ENCODE measurements at regions not wholly inside any gene's neighbourhood (a gene's known extent, or its start where the extent isn't known, plus 50 kb on each side); places are given as distances from the start of the nearest gene placed in this dataset.

DNA sequence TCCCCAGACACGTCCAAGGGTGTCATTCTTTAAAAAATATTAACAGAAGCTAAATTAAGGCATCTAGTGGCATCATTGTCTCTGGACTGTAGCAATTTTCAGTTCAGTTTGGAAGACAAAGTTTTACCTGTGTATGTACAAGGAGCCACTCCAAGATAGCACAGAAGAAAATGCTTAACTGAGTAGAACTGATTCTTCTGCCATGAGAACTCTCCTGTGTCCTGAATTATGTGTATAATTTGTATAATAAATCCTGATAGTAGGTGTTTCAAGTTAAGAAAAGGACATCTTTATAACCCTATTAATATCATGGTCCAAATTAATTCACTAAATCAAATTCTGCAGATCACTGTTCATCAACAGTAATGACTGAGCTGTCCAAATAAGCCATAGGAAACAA lies 1104.0 kb downstream of the XPNPEP1 start:
- H3K9me3 ChIP-seq (ENCODE audit: control insufficient read depth in 5 of 5, low read length in 5 of 5): peaks cover 0 to 2% (median 0%) of the 10 kb centered on the region in 5 donors
- no peaks in the 10 kb centered on the region for H3K4me1 ChIP-seq (ENCODE audit: control insufficient read depth in 5 of 5, insufficient read depth in 5 of 5, low read length in 5 of 5)
- no peak overlapping the region for H3K27ac ChIP-seq (ENCODE audit: low read depth, low read length)
- H3K4me3 ChIP-seq (ENCODE audit: low read depth in 1 of 5, low read length in 5 of 5): no peak overlapping the region
- no peaks in the 10 kb centered on the region for H3K27me3 ChIP-seq (ENCODE audit: control insufficient read depth in 5 of 5, insufficient read depth in 4 of 5, low read length in 5 of 5)
- no peaks in the 10 kb centered on the region for H3K36me3 ChIP-seq (ENCODE audit: control insufficient read depth in 5 of 5, insufficient read depth in 5 of 5, low read length in 5 of 5)
- no peak overlapping the region for H3K9ac ChIP-seq (ENCODE audit: low read length in 5 of 5)

DNA sequence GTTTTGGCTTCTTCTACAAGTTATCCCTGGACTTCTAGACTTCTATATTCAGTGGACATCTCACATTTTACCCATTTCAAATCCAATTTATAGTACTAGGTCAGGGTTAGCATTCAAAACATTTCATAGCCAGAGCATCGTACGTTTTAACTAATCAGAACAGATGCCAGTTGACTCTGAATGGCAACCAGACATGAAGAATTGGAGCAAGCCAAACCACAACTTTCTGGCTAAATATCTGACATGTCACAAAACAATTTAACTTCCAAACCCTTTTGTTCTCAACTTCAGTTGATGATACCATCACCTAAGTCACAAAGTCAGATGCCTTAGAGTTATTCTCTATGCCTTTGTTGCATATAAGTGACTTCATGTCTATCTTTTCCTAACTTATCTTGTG lies 1105.7 kb downstream of the XPNPEP1 start:
- Histone ChIP-seq H3K9ac (ENCODE audit: low read length in 5 of 5) (no peak overlapping the region), H3K9me3 (ENCODE audit: control insufficient read depth in 5 of 5, low read length in 5 of 5) (no peaks in the 10 kb centered on the region), H3K4me1 (ENCODE audit: control insufficient read depth in 5 of 5, insufficient read depth in 5 of 5, low read length in 5 of 5) (no peaks in the 10 kb centered on the region), H3K4me3 (ENCODE audit: low read depth in 1 of 5, low read length in 5 of 5) (no peak overlapping the region), H3K27me3 (ENCODE audit: control insufficient read depth in 5 of 5, insufficient read depth in 4 of 5, low read length in 5 of 5) (no peaks in the 10 kb centered on the region), H3K36me3 (ENCODE audit: control insufficient read depth in 5 of 5, insufficient read depth in 5 of 5, low read length in 5 of 5) (no peaks in the 10 kb centered on the region), H3K27ac (ENCODE audit: low read depth, low read length) (no peak overlapping the region)

DNA sequence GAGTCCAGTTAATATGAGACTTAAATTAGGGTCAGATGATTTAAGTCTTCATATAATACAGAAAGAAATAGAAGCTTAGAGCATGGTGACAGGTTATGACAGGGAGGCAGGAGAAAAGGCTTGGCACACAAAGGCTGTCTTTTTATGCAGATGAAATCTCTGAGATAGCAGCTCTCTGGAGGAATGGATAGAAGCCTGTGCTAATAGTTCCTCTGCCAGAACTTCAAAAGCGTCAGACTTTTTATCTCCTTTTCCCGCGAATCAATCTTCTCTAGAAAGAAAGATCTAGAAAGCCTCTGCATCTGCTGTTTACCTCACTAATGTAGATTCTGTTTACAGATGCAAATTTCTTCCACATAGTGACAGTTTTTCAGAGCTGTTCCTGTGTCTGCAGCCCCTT lies 1106.2 kb downstream of the XPNPEP1 start:
- H3K27me3 ChIP-seq (ENCODE audit: control insufficient read depth in 5 of 5, insufficient read depth in 4 of 5, low read length in 5 of 5): no peaks in the 10 kb centered on the region
- no peak overlapping the region for H3K27ac ChIP-seq (ENCODE audit: low read depth, low read length)
- no peak overlapping the region for H3K4me3 ChIP-seq (ENCODE audit: low read depth in 1 of 5, low read length in 5 of 5)
- H3K4me1 ChIP-seq (ENCODE audit: control insufficient read depth in 5 of 5, insufficient read depth in 5 of 5, low read length in 5 of 5): no peaks in the 10 kb centered on the region
- no peaks in the 10 kb centered on the region for H3K36me3 ChIP-seq (ENCODE audit: control insufficient read depth in 5 of 5, insufficient read depth in 5 of 5, low read length in 5 of 5)
- H3K9me3 ChIP-seq (ENCODE audit: control insufficient read depth in 5 of 5, low read length in 5 of 5): no peaks in the 10 kb centered on the region
- H3K9ac ChIP-seq (ENCODE audit: low read length in 5 of 5): no peak overlapping the region

DNA sequence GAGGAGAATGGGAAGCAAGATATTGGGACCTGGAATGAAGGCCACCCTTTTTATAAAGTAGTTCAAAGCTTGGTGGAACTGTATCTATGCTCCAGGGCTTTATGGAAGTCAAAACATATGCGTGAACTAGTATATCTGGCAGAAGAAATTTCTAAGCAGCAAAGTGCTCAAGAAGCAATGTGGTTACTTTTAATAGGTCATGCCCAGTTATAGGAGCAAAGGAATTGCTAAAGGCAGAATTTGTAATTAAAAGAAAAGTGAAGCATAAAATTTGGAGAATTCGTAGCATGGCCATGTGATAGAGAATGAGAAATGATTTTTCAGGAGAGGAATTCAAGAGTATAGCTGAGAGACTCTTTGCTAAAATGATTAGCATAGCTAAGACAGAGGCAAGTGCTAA lies 1110.4 kb downstream of the XPNPEP1 start:
- no peak overlapping the region for H3K9ac ChIP-seq (ENCODE audit: low read length in 5 of 5)
- no peaks in the 10 kb centered on the region for H3K27me3 ChIP-seq (ENCODE audit: control insufficient read depth in 5 of 5, insufficient read depth in 4 of 5, low read length in 5 of 5)
- H3K27ac ChIP-seq (ENCODE audit: low read depth, low read length): no peak overlapping the region
- no peak overlapping the region for H3K4me3 ChIP-seq (ENCODE audit: low read depth in 1 of 5, low read length in 5 of 5)
- H3K4me1 ChIP-seq (ENCODE audit: control insufficient read depth in 5 of 5, insufficient read depth in 5 of 5, low read length in 5 of 5): no peaks in the 10 kb centered on the region
- no peaks in the 10 kb centered on the region for H3K9me3 ChIP-seq (ENCODE audit: control insufficient read depth in 5 of 5, low read length in 5 of 5)
- H3K36me3 ChIP-seq (ENCODE audit: control insufficient read depth in 5 of 5, insufficient read depth in 5 of 5, low read length in 5 of 5): no peaks in the 10 kb centered on the region

DNA sequence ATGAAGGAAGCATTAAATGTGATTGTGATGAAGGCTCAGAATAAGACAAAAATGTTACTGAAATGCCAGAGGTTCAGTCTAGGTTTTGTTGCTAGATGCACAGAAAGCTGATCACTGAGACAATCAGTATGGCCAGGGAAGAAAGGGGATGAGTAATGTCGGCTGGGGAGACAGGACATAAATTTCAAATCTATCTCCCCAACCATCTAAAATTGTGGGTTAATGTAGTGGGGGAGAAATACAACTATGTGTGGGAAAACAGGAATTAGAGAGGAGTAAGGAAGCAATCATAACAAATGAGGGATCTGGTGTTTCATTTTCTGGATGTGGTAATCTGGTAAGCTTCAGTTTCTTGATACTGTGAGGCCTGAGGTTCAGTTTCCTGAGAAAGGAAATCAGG lies 1111.0 kb downstream of the XPNPEP1 start:
- Histone ChIP-seq H3K36me3 (ENCODE audit: control insufficient read depth in 5 of 5, insufficient read depth in 5 of 5, low read length in 5 of 5) (no peaks in the 10 kb centered on the region), H3K9me3 (ENCODE audit: control insufficient read depth in 5 of 5, low read length in 5 of 5) (no peaks in the 10 kb centered on the region), H3K27me3 (ENCODE audit: control insufficient read depth in 5 of 5, insufficient read depth in 4 of 5, low read length in 5 of 5) (no peaks in the 10 kb centered on the region), H3K27ac (ENCODE audit: low read depth, low read length) (no peak overlapping the region), H3K4me3 (ENCODE audit: low read depth in 1 of 5, low read length in 5 of 5) (no peak overlapping the region), H3K9ac (ENCODE audit: low read length in 5 of 5) (no peak overlapping the region), H3K4me1 (ENCODE audit: control insufficient read depth in 5 of 5, insufficient read depth in 5 of 5, low read length in 5 of 5) (no peaks in the 10 kb centered on the region)

DNA sequence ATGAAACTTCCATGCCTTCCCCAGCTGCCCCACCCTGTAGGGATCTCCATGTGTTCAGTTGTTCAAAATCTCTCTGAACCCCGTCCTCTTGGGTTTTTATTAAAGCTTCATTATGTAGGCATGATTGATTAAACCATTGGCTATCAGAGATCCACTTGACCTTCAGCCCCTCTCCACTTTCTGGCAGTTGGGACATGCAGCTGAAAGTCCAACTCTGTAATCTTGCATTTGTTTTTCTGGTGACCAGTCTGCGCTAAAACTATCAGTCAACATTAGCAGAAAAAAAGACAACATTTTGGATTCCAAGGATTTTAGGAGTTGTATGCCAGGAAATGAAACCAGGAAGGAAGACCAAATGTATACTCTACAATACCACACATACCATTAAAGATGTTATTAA lies 1115.1 kb downstream of the XPNPEP1 start:
- no peak overlapping the region for H3K27ac ChIP-seq (ENCODE audit: low read depth, low read length)

DNA sequence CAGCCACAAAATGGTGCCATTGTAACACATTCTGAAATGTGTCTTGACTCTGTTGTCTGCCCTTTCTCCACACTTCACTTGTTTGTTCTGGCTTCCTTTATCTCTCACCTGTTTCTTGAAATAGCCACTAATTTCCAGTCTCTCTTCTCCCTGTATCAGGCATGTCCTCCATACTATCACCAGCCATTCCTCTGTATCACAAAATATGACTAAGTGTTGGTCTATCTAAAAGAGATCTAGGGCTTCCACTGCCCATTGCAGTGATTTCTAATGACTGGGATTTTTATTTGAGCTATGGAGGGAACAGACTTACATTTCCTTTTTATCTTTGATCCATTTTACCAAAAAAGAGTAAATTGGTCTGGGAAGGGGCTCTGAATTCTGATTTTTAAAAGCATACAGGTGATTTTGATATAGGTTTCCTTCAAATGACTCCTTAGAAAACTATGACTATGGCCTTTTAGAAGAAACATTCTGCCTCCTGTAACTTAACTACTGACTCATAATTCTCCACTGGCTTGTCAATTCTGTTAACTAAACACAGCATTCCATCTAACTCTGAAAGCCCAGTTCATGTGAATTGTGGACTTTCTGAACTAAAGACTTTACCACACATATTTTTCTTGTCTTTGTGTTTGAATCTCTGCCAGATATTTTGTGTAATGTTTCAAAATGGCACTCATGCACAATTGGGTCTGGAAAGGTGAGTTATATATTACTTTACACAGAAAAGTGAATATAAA lies 1121.4 kb downstream of the XPNPEP1 start:
- H3K27ac ChIP-seq (ENCODE audit: low read depth, low read length): no peak overlapping the region
- no peaks in the 10 kb centered on the region for H3K27me3 ChIP-seq (ENCODE audit: control insufficient read depth in 5 of 5, insufficient read depth in 4 of 5, low read length in 5 of 5)
- no peak overlapping the region for H3K9ac ChIP-seq (ENCODE audit: low read length in 5 of 5)
- H3K9me3 ChIP-seq (ENCODE audit: control insufficient read depth in 5 of 5, low read length in 5 of 5): peaks cover 0 to 2% (median 0%) of the 10 kb centered on the region in 5 donors
- H3K4me3 ChIP-seq (ENCODE audit: low read depth in 1 of 5, low read length in 5 of 5): no peak overlapping the region
- no peaks in the 10 kb centered on the region for H3K36me3 ChIP-seq (ENCODE audit: control insufficient read depth in 5 of 5, insufficient read depth in 5 of 5, low read length in 5 of 5)
- H3K4me1 ChIP-seq (ENCODE audit: control insufficient read depth in 5 of 5, insufficient read depth in 5 of 5, low read length in 5 of 5): no peaks in the 10 kb centered on the region

More for the DNA sequence above, 1115.1 kb downstream of the XPNPEP1 start:
- Histone ChIP-seq H3K9me3 (ENCODE audit: control insufficient read depth in 5 of 5, low read length in 5 of 5) (no peaks in the 10 kb centered on the region), H3K4me3 (ENCODE audit: low read depth in 1 of 5, low read length in 5 of 5) (no peak overlapping the region), H3K27me3 (ENCODE audit: control insufficient read depth in 5 of 5, insufficient read depth in 4 of 5, low read length in 5 of 5) (no peaks in the 10 kb centered on the region), H3K36me3 (ENCODE audit: control insufficient read depth in 5 of 5, insufficient read depth in 5 of 5, low read length in 5 of 5) (no peaks in the 10 kb centered on the region), H3K9ac (ENCODE audit: low read length in 5 of 5) (no peak overlapping the region), H3K4me1 (ENCODE audit: control insufficient read depth in 5 of 5, insufficient read depth in 5 of 5, low read length in 5 of 5) (no peaks in the 10 kb centered on the region)

DNA sequence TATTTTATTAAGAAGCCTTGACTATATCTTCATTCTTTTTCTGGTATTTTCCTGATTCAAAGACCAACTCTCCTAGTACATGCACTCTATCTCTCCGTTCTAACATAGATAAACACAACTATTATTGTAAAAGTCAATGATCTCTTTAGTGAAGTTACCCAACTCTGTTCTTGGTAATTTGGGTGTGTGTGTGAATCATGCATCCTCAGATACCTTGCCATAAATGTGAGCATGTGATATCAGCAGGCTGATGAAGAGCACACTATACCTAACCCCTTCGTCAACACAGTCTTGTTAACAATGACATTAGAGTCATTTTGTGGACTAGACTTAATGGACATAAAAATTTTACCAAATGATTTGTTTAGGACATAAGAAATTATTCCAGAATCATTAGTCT lies 1122.1 kb downstream of the XPNPEP1 start:
- H3K27me3 ChIP-seq (ENCODE audit: control insufficient read depth in 5 of 5, insufficient read depth in 4 of 5, low read length in 5 of 5): no peaks in the 10 kb centered on the region
- no peak overlapping the region for H3K4me3 ChIP-seq (ENCODE audit: low read depth in 1 of 5, low read length in 5 of 5)
- no peak overlapping the region for H3K9ac ChIP-seq (ENCODE audit: low read length in 5 of 5)
- H3K36me3 ChIP-seq (ENCODE audit: control insufficient read depth in 5 of 5, insufficient read depth in 5 of 5, low read length in 5 of 5): no peaks in the 10 kb centered on the region
- H3K4me1 ChIP-seq (ENCODE audit: control insufficient read depth in 5 of 5, insufficient read depth in 5 of 5, low read length in 5 of 5): no peaks in the 10 kb centered on the region
- H3K27ac ChIP-seq (ENCODE audit: low read depth, low read length): no peak overlapping the region
- H3K9me3 ChIP-seq (ENCODE audit: control insufficient read depth in 5 of 5, low read length in 5 of 5): peaks cover 0 to 2% (median 0%) of the 10 kb centered on the region in 5 donors

DNA sequence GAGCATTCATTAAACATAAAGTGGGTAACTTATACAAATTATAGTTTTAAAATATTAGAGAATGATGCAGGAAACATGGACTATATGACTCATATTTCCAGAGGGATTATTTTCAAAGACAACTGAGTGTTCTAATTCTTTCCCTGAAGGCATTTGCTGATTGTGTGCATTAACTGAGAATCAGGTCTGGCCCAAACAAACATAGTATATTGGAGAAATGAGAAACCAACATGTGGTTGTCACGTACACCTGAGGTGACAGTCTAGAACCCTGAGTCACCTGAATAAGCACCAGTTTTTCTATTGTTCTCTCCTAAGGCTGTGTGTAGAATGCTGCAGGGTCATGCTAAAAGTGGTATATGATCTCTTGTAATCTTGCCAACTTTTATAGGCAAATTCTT lies 1125.7 kb downstream of the XPNPEP1 start:
- Histone ChIP-seq H3K9ac (ENCODE audit: low read length in 5 of 5) (no peak overlapping the region), H3K4me3 (ENCODE audit: low read depth in 1 of 5, low read length in 5 of 5) (no peak overlapping the region), H3K27ac (ENCODE audit: low read depth, low read length) (no peak overlapping the region), H3K9me3 (ENCODE audit: control insufficient read depth in 5 of 5, low read length in 5 of 5) (peaks cover 0 to 2% (median 0%) of the 10 kb centered on the region in 5 donors), H3K36me3 (ENCODE audit: control insufficient read depth in 5 of 5, insufficient read depth in 5 of 5, low read length in 5 of 5) (no peaks in the 10 kb centered on the region), H3K27me3 (ENCODE audit: control insufficient read depth in 5 of 5, insufficient read depth in 4 of 5, low read length in 5 of 5) (no peaks in the 10 kb centered on the region), H3K4me1 (ENCODE audit: control insufficient read depth in 5 of 5, insufficient read depth in 5 of 5, low read length in 5 of 5) (no peaks in the 10 kb centered on the region)

DNA sequence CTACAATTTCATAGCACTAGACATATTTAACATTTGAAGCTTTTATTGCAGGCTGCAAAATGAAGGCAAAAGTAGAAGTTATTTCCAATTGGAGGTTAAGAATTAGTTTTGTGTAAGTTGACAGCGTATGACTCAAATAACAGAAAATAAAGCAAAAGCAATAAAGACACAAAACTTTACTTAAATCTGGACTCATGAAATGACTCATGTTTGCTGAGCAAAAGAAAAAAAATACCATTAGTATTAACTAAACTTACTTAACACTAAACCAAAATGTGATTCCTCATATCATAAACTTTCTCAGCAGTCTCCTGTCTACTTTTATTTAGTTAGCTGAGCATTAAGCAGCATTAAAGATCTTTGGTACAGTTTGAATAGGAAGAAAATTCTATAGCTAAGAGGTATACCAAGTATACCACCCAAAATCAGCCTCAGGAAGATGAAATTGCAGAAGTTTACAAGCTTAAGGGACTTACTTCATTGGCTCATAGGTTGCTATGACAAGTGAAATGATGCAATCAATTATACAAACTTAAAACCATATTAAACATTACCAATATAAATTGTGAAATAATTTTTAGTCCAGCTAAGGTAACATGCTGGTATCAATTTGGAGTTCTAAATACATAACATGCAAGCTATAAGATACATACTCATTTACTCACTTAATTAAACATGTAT lies 1131.4 kb downstream of the XPNPEP1 start:
- H3K4me3 ChIP-seq (ENCODE audit: low read depth in 1 of 5, low read length in 5 of 5): no peak overlapping the region
- H3K36me3 ChIP-seq (ENCODE audit: control insufficient read depth in 5 of 5, insufficient read depth in 5 of 5, low read length in 5 of 5): no peaks in the 10 kb centered on the region

More for the DNA sequence above, 1131.4 kb downstream of the XPNPEP1 start:
- Histone ChIP-seq H3K9ac (ENCODE audit: low read length in 5 of 5) (no peak overlapping the region), H3K27ac (ENCODE audit: low read depth, low read length) (no peak overlapping the region), H3K27me3 (ENCODE audit: control insufficient read depth in 5 of 5, insufficient read depth in 4 of 5, low read length in 5 of 5) (no peaks in the 10 kb centered on the region), H3K4me1 (ENCODE audit: control insufficient read depth in 5 of 5, insufficient read depth in 5 of 5, low read length in 5 of 5) (peaks cover 0 to 3% (median 0%) of the 10 kb centered on the region in 5 donors), H3K9me3 (ENCODE audit: control insufficient read depth in 5 of 5, low read length in 5 of 5) (no peaks in the 10 kb centered on the region)
